HG02938 (cell line): ENCODE measurements at regions not wholly inside any gene's neighbourhood (a gene's known extent, or its start where the extent isn't known, plus 50 kb on each side); places are given as distances from the start of the nearest gene placed in this dataset.
A peak's percentile ranks its signal among the peaks of the same experiment; 100 is the strongest.

Experiments used
- ATAC-seq: cut with Tn5 transposase; IDR thresholded peaks from one replicate; pipeline ENCODE4 v1.9.1; 2021; ENCODE audit warnings: mild to moderate bottlenecking, moderate library complexity; ENCODE audit not compliant: unreplicated experiment

GRCh38 chr3:143206955-143207337 is 87.4 kb downstream of the CHST2 start:
- ATAC-seq, result no peak

DNA sequence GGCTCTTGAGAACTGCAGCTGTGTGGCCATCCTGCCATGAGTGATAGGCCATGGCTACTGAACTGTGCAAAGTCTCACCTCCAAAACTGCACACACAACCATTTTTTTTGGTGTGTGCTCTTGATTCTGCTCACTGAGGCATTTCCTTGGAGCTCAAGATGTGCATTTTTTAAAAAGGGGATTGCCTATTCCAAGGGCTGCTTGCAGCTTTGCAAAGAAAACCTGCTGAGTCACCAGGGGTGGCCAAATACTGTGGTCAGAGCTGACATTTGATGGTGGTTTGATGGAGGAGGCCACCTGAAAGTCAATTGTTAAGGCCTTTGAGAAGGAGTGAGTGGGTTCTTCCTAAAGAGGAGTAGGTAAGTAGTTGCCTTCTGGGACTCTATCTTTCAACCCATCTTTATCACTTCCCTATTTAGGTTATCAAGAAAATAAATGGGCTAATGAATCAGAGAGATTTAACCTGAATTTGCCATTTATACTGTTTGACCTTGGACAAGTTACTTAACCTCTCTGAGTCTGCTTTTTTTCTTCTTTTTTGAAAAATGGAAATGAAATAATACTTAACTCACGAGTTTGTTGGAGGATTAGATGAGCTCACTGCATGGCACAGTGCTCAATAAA is 87.9 kb downstream of the CHST2 start:
- ATAC-seq, result peak; percentile 82

DNA sequence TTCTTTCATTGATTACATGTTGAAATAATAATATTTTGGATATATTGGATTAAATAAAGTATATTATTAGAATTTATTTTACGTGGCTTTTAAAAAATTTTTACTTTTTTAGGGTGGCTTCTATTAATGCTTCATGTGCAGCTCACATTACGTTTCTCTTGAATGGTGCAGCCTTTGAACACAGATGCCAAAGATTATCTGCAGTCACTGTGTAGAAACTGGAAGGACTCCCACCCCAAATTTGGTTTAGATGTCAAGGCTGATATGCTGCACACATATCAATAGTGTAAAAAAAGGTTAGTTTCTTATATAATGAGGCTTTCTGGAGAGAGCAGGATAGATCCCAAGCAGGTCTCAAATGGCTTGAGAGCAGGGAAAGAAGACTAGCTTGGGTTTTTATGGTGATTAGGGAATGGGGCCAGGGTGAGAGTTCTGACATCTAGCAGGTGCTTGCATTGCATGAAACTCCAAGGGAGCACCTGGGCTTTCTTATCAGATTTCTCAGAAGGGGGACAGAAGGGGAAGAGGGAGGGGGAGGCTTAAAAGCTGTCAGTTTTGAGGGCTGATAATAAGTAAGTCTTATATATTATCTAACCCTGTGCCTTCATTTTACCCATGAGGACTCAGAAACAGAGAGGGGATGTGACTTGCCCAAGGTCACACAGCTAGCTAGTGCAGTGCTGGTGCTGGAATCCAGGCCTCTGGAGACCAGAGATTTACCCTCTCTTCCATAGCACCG is 89.6 kb downstream of the CHST2 start:
- ATAC-seq, result no peak

DNA sequence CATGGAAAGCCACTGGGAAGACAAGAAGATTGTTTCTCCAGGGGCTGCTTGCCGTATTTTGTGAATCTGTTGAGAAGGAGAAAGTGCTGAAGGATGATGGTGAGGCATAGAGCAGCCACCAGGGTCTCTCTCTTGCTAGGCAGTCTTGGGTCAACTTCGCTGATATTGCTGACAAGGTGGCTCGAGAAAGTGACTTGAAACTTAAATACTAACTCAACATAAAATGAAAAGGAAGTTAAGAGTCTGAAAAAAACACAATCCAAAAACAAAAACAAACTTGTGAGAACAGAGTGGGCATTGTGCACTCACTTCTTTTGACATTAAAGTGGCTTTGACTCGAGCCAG is 90.1 kb downstream of the CHST2 start:
- no peak for ATAC-seq

DNA sequence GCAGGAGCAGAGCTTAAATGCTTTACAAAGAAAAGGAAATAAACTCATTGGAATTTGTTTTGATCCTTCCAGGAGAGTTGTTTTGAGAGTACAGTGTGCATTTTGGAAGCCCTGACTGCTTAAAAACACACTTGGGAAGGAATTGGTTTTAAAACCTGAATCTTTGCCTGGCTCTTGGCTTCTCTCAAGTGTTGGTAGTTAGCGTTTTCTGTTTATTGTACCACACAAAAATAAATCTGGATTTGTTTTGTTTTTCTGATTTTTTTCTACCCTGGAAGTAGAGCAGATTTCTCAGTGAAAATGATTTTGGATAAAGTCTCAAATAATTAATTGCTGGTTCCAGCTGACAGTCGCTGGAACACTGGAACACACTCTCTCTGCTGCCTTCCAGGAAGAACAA is 90.6 kb downstream of the CHST2 start:
- no peak for ATAC-seq

- no peak for ATAC-seq
Observed at GRCh38 chr3:143215059-143215458, 95.5 kb downstream of the CHST2 start.
